Right kidney (tissue), 1 donor: ENCODE measurements at regions not wholly inside any gene's neighbourhood (a gene's known extent, or its start where the extent isn't known, plus 50 kb on each side); places are given as distances from the start of the nearest gene placed in this dataset.

Experiments used
- DNase-seq: peaks from one replicate; pipeline ENCODE4 v3.0.0-alpha.2; 2016

GRCh38 chr16:66007717-66008116, 358.8 kb upstream of the CDH5 start:
- no peak for DNase-seq

- DNase-seq: no peak
Measured at GRCh38 chr16:66006485-66006884, 360.0 kb upstream of the CDH5 start.

- no peak for DNase-seq
Measured at GRCh38 chr16:66004699-66005098, 361.8 kb upstream of the CDH5 start.

GRCh38 chr16:66003201-66003600, 363.3 kb upstream of the CDH5 start:
- no peak for DNase-seq

- DNase-seq: no peak
Measured at GRCh38 chr16:66002601-66003000, 363.9 kb upstream of the CDH5 start.

GRCh38 chr16:66001432-66001831, 365.1 kb upstream of the CDH5 start:
- DNase-seq: no peak

- DNase-seq: no peak
Measured at GRCh38 chr16:65998443-65998842, 368.0 kb upstream of the CDH5 start.

GRCh38 chr16:65994291-65994690, 372.2 kb upstream of the CDH5 start:
- no peak for DNase-seq

- DNase-seq: no peak
Measured at GRCh38 chr16:65991149-65991701, 375.3 kb upstream of the CDH5 start.

GRCh38 chr16:65989861-65990604, 376.5 kb upstream of the CDH5 start:
- no peak for DNase-seq

- no peak for DNase-seq
Measured at GRCh38 chr16:65988024-65988595, 378.4 kb upstream of the CDH5 start.

- DNase-seq: no peak
Measured at GRCh38 chr16:65984296-65984695, 382.2 kb upstream of the CDH5 start.

- no peak for DNase-seq
Measured at GRCh38 chr16:65981057-65981456, 385.4 kb upstream of the CDH5 start.

- no peak for DNase-seq
Measured at GRCh38 chr16:65975049-65975708, 391.3 kb upstream of the CDH5 start.

- no peak for DNase-seq
Measured at GRCh38 chr16:65967376-65967775, 399.1 kb upstream of the CDH5 start.

GRCh38 chr16:65965628-65966027, 400.9 kb upstream of the CDH5 start:
- DNase-seq: peak; percentile 36

- no peak for DNase-seq
Measured at GRCh38 chr16:65964752-65965151, 401.7 kb upstream of the CDH5 start.

GRCh38 chr16:65961476-65962143, 404.9 kb upstream of the CDH5 start:
- DNase-seq: peak; percentile 22

- DNase-seq: no peak
Measured at GRCh38 chr16:65959983-65960382, 406.5 kb upstream of the CDH5 start.

GRCh38 chr16:65958086-65958485, 408.4 kb upstream of the CDH5 start:
- peak; percentile 35 for DNase-seq

GRCh38 chr16:65956100-65956499, 410.4 kb upstream of the CDH5 start:
- DNase-seq: no peak

GRCh38 chr16:65954446-65954845, 412.0 kb upstream of the CDH5 start:
- no peak for DNase-seq

- DNase-seq: no peak
Measured at GRCh38 chr16:65950211-65950610, 416.3 kb upstream of the CDH5 start.
